ENCODE measurements at regions not wholly inside any gene's neighbourhood (a gene's known extent, or its start where the extent isn't known, plus 50 kb on each side); places are given as distances from the start of the nearest gene placed in this dataset.

- no peaks in the 10 kb centered on the region for H3K9me3 ChIP-seq (ENCODE audit: low read length)
- intact Hi-C loops (cut with micrococcal nuclease; ENCODE audit: unreplicated experiment) = no loop called here
- CTCF ChIA-PET (ENCODE audit: unreplicated experiment) = no interaction called here
- BruUV-seq (replicated peaks) = no TSS peak
- H2AFZ ChIP-seq (ENCODE audit: low read length) = peak overlapping the region; percentile 30; the same call in 1 of the 2 replicates
- H4K20me1 ChIP-seq (ENCODE audit: insufficient read depth, low read length) = no peaks in the 10 kb centered on the region
- H3K4me1 ChIP-seq (ENCODE audit: insufficient read depth, low read length, poor library complexity, severe bottlenecking) = no peaks in the 10 kb centered on the region
- no peak for TF ChIP-seq CTCF (conservative IDR thresholded peaks at IDR 0.05; ENCODE audit: low read length)
- no peak for TF ChIP-seq EZH2phosphoT487 (IDR thresholded peaks at IDR 0.05; ENCODE audit: borderline replicate concordance, low read depth, low read length)
- POLR2A ChIA-PET = interaction anchor here (0.7 to 1.3 kb wide), 6 partner anchors 18 to 356 kb away, joined by 3 to 4 read pairs (median 3); no protein-coding TSS in a partner anchor
- no peak for DNase-seq (ENCODE audit: low spot score)
- H3K9me2 ChIP-seq (ENCODE audit: insufficient read depth, low read length) = no peaks in the 10 kb centered on the region
- no peak overlapping the region for H3K4me2 ChIP-seq (ENCODE audit: low read length)
- H3K79me2 ChIP-seq (ENCODE audit: insufficient read depth, low read depth, low read length) = no peaks in the 10 kb centered on the region
- no peak overlapping the region for H3K4me3 ChIP-seq (ENCODE audit: low read depth, low read length, poor library complexity, severe bottlenecking)
- H3K36me3 ChIP-seq (ENCODE audit: insufficient read depth, low read length) = no peaks in the 10 kb centered on the region
- no peak overlapping the region for H3K27ac ChIP-seq (ENCODE audit: low read depth, low read length, poor library complexity, severe bottlenecking)
Measured at GRCh38 chr5:124806373-124807077, 60.1 kb upstream of the ZNF608 start.

- Histone ChIP-seq H3K4me1 (ENCODE audit: insufficient read depth, low read length, poor library complexity, severe bottlenecking) (no peaks in the 10 kb centered on the region), H3K4me3 (ENCODE audit: low read depth, low read length, poor library complexity, severe bottlenecking) (no peak overlapping the region), H3K79me2 (ENCODE audit: insufficient read depth, low read depth, low read length) (no peaks in the 10 kb centered on the region), H3K9me2 (ENCODE audit: insufficient read depth, low read length) (no peaks in the 10 kb centered on the region), H3K36me3 (ENCODE audit: insufficient read depth, low read length) (no peaks in the 10 kb centered on the region), H3K4me2 (ENCODE audit: low read length) (no peak overlapping the region), H3K27ac (ENCODE audit: low read depth, low read length, poor library complexity, severe bottlenecking) (no peak overlapping the region), H3K9me3 (ENCODE audit: low read length) (no peaks in the 10 kb centered on the region), H2AFZ (ENCODE audit: low read length) (no peak overlapping the region), H4K20me1 (ENCODE audit: insufficient read depth, low read length) (no peaks in the 10 kb centered on the region)
- CTCF ChIA-PET (ENCODE audit: unreplicated experiment) = no interaction called here
- intact Hi-C loops (cut with micrococcal nuclease; ENCODE audit: unreplicated experiment) = no loop called here
- POLR2A ChIA-PET = no interaction called here
- no TSS peak for BruUV-seq (replicated peaks)
- DNase-seq (ENCODE audit: low spot score) = no peak
- TF ChIP-seq CTCF (conservative IDR thresholded peaks at IDR 0.05; ENCODE audit: low read length) (no peak), EZH2phosphoT487 (IDR thresholded peaks at IDR 0.05; ENCODE audit: borderline replicate concordance, low read depth, low read length) (no peak)
Measured at GRCh38 chr5:124808842-124809268, 62.4 kb upstream of the ZNF608 start.

GRCh38 chr5:124810396-124811006 is 64.1 kb upstream of the ZNF608 start:
- no peaks in the 10 kb centered on the region for H3K4me1 ChIP-seq (ENCODE audit: insufficient read depth, low read length, poor library complexity, severe bottlenecking)
- H3K79me2 ChIP-seq (ENCODE audit: insufficient read depth, low read depth, low read length) = no peaks in the 10 kb centered on the region
- intact Hi-C loops (cut with micrococcal nuclease; ENCODE audit: unreplicated experiment) = no loop called here
- H2AFZ ChIP-seq (ENCODE audit: low read length) = 0 out of 2 replicates have a peak overlapping the region, but pooled peaks have one; percentile 3
- H3K4me3 ChIP-seq (ENCODE audit: low read depth, low read length, poor library complexity, severe bottlenecking) = no peak overlapping the region
- DNase-seq (ENCODE audit: low spot score) = no peak
- no peaks in the 10 kb centered on the region for H3K9me3 ChIP-seq (ENCODE audit: low read length)
- no peaks in the 10 kb centered on the region for H3K36me3 ChIP-seq (ENCODE audit: insufficient read depth, low read length)
- no TSS peak for BruUV-seq (replicated peaks)
- H3K9me2 ChIP-seq (ENCODE audit: insufficient read depth, low read length) = no peaks in the 10 kb centered on the region
- no peaks in the 10 kb centered on the region for H4K20me1 ChIP-seq (ENCODE audit: insufficient read depth, low read length)
- H3K27ac ChIP-seq (ENCODE audit: low read depth, low read length, poor library complexity, severe bottlenecking) = no peak overlapping the region
- TF ChIP-seq EZH2phosphoT487 (IDR thresholded peaks at IDR 0.05; ENCODE audit: borderline replicate concordance, low read depth, low read length) (no peak), CTCF (conservative IDR thresholded peaks at IDR 0.05; ENCODE audit: low read length) (no peak)
- ChIA-PET POLR2A (interaction anchor here (0.6 to 1.2 kb wide), 3 partner anchors 13 to 82 kb away, joined by 3 to 5 read pairs (median 4); no protein-coding TSS in a partner anchor), CTCF (ENCODE audit: unreplicated experiment) (no interaction called here)
- H3K4me2 ChIP-seq (ENCODE audit: low read length) = no peak overlapping the region
